OCI-LY7 (cell line): ENCODE measurements at regions not wholly inside any gene's neighbourhood (a gene's known extent, or its start where the extent isn't known, plus 50 kb on each side); places are given as distances from the start of the nearest gene placed in this dataset.

Source experiments
- EZH2phosphoT487 ChIP-seq: fragments of 200-600 bp; sonication (generic); IDR thresholded peaks from 2 replicates; pipeline ENCODE4 v1.6.1; 2018; ENCODE audit warnings: low read depth, borderline replicate concordance, mild to moderate bottlenecking, mixed run types, antibody characterized with exemption, low read length, moderate library complexity, mixed read lengths
- TF ChIP-seq, protein P1 (sequence below): fragments of 200-600 bp; sonication (generic); conservative IDR thresholded peaks from 2 replicates; pipeline ENCODE4 v1.5.1; 2014; ENCODE audit warnings: mild to moderate bottlenecking, antibody characterized with exemption, low read length, moderate library complexity, mixed read lengths

DNA sequence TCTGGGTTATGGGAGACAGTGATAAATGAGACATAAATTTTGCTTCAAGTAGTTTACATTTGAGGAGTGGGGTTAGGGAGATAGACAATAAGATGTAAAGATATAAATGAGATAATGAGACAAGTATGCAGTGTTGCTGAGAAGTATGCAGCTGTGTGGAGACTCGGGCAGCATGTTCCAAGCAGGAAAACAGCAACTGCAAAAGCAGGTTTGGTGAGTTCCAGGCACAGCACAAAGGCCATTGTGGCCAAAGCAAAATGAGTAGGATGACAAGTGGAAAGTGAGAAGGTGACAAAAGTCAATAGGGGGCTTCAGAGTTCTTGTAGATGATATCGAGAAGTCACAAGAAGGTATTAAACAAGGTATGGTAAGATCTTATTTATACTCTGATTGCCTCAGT lies 259.1 kb upstream of the PEX5L start:
- TF ChIP-seq, protein P1, sequence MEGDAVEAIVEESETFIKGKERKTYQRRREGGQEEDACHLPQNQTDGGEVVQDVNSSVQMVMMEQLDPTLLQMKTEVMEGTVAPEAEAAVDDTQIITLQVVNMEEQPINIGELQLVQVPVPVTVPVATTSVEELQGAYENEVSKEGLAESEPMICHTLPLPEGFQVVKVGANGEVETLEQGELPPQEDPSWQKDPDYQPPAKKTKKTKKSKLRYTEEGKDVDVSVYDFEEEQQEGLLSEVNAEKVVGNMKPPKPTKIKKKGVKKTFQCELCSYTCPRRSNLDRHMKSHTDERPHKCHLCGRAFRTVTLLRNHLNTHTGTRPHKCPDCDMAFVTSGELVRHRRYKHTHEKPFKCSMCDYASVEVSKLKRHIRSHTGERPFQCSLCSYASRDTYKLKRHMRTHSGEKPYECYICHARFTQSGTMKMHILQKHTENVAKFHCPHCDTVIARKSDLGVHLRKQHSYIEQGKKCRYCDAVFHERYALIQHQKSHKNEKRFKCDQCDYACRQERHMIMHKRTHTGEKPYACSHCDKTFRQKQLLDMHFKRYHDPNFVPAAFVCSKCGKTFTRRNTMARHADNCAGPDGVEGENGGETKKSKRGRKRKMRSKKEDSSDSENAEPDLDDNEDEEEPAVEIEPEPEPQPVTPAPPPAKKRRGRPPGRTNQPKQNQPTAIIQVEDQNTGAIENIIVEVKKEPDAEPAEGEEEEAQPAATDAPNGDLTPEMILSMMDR: no peak
- no peak for TF ChIP-seq EZH2phosphoT487
